ENCODE measurements at regions not wholly inside any gene's neighbourhood (a gene's known extent, or its start where the extent isn't known, plus 50 kb on each side); places are given as distances from the start of the nearest gene placed in this dataset.

GRCh38 chr13:23984546-23984945 is 87.2 kb upstream of the C1QTNF9B start:
- DNase-seq: no peak

GRCh38 chr13:23985060-23985459 is 87.8 kb upstream of the C1QTNF9B start:
- no peak for DNase-seq

- DNase-seq: no peak
Observed at GRCh38 chr13:23985839-23986238, 88.5 kb upstream of the C1QTNF9B start.

- no peak for DNase-seq
Observed at GRCh38 chr13:23986619-23987018, 89.3 kb upstream of the C1QTNF9B start.

GRCh38 chr13:23987331-23987894 is 90.1 kb upstream of the C1QTNF9B start:
- DNase-seq: no peak

GRCh38 chr13:23988546-23989122 is 91.3 kb upstream of the C1QTNF9B start:
- DNase-seq: no peak

GRCh38 chr13:23990455-23990854 is 93.2 kb upstream of the C1QTNF9B start:
- no peak for DNase-seq

GRCh38 chr13:23991119-23991518 is 93.8 kb upstream of the C1QTNF9B start:
- DNase-seq: no peak

- DNase-seq: no peak
Observed at GRCh38 chr13:23992781-23993679, 95.7 kb upstream of the C1QTNF9B start.

- no peak for DNase-seq
Observed at GRCh38 chr13:23993680-23993985, 96.3 kb upstream of the C1QTNF9B start.

- DNase-seq: no peak
Observed at GRCh38 chr13:23995283-23996073, 98.2 kb upstream of the C1QTNF9B start.

- no peak for DNase-seq
Observed at GRCh38 chr13:23996456-23996855, 99.2 kb upstream of the C1QTNF9B start.

GRCh38 chr13:23999424-23999823 is 102.1 kb upstream of the C1QTNF9B start:
- no peak for DNase-seq

- DNase-seq: no peak
Observed at GRCh38 chr13:24002206-24002815, 105.0 kb upstream of the C1QTNF9B start.

- no peak for DNase-seq
Observed at GRCh38 chr13:24004142-24004899, 107.0 kb upstream of the C1QTNF9B start.

GRCh38 chr13:24004971-24005370 is 107.7 kb upstream of the C1QTNF9B start:
- DNase-seq: no peak

GRCh38 chr13:24005755-24006281 is 108.5 kb upstream of the C1QTNF9B start:
- DNase-seq: no peak

GRCh38 chr13:24006520-24007248 is 109.4 kb upstream of the C1QTNF9B start:
- no peak for DNase-seq

GRCh38 chr13:24007979-24008620 is 110.8 kb upstream of the C1QTNF9B start:
- DNase-seq: no peak

- DNase-seq: no peak
Observed at GRCh38 chr13:24008679-24009078, 111.4 kb upstream of the C1QTNF9B start.

GRCh38 chr13:24011266-24011665 is 114.0 kb upstream of the C1QTNF9B start:
- no peak for DNase-seq
